GM19238 (cell line): ENCODE measurements at regions not wholly inside any gene's neighbourhood (a gene's known extent, or its start where the extent isn't known, plus 50 kb on each side); places are given as distances from the start of the nearest gene placed in this dataset.

ENCODE experiments used
- DNase-seq: peaks from one replicate; pipeline ENCODE4 v3.0.0; 2011; ENCODE audit warnings: low spot score; ENCODE audit not compliant: insufficient read length

GRCh38 chr20:56833427-56833826, 204.3 kb downstream of the TFAP2C start:
- DNase-seq, result no peak

- DNase-seq, result no peak
These were observed 206.9 kb downstream of the TFAP2C start for GRCh38 chr20:56835829-56836550.

- DNase-seq, result no peak
These were observed 210.1 kb downstream of the TFAP2C start for GRCh38 chr20:56839222-56839621.

- no peak for DNase-seq
These were observed 210.7 kb downstream of the TFAP2C start for GRCh38 chr20:56839786-56840185.

- DNase-seq, result no peak
These were observed 211.7 kb downstream of the TFAP2C start for GRCh38 chr20:56840716-56841261.

GRCh38 chr20:56841346-56841908, 212.3 kb downstream of the TFAP2C start:
- DNase-seq, result no peak

GRCh38 chr20:56842056-56842455, 212.9 kb downstream of the TFAP2C start:
- no peak for DNase-seq

- DNase-seq, result no peak
These were observed 214.3 kb downstream of the TFAP2C start for GRCh38 chr20:56843386-56843785.

- no peak for DNase-seq
These were observed 214.7 kb downstream of the TFAP2C start for GRCh38 chr20:56843817-56844216.

- no peak for DNase-seq
These were observed 216.5 kb downstream of the TFAP2C start for GRCh38 chr20:56845546-56846086.

GRCh38 chr20:56848561-56848960, 219.5 kb downstream of the TFAP2C start:
- no peak for DNase-seq

- no peak for DNase-seq
These were observed 222.4 kb downstream of the TFAP2C start for GRCh38 chr20:56851552-56851951.

GRCh38 chr20:56855708-56856107, 226.6 kb downstream of the TFAP2C start:
- no peak for DNase-seq

GRCh38 chr20:56857950-56858349, 228.8 kb downstream of the TFAP2C start:
- no peak for DNase-seq

- DNase-seq, result no peak
These were observed 230.1 kb downstream of the TFAP2C start for GRCh38 chr20:56859039-56859800.

- DNase-seq, result no peak
These were observed 230.7 kb downstream of the TFAP2C start for GRCh38 chr20:56859801-56860261.

GRCh38 chr20:56860413-56860812, 231.3 kb downstream of the TFAP2C start:
- DNase-seq, result no peak

GRCh38 chr20:56861590-56861989, 232.5 kb downstream of the TFAP2C start:
- no peak for DNase-seq

GRCh38 chr20:56865055-56865454, 235.9 kb downstream of the TFAP2C start:
- DNase-seq, result no peak

GRCh38 chr20:56867128-56867527, 238.0 kb downstream of the TFAP2C start:
- no peak for DNase-seq

GRCh38 chr20:56868746-56869145, 239.6 kb downstream of the TFAP2C start:
- DNase-seq, result no peak

GRCh38 chr20:56870271-56870670, 241.2 kb downstream of the TFAP2C start:
- DNase-seq, result no peak
